HG03103 (cell line): ENCODE measurements at regions not wholly inside any gene's neighbourhood (a gene's known extent, or its start where the extent isn't known, plus 50 kb on each side); places are given as distances from the start of the nearest gene placed in this dataset.
"Not testable (repeated sequence)": the region's sequence is repeated elsewhere in the genome, so short reads cannot be mapped to it uniquely, and the experiment has no call there.

ENCODE experiments used
- ATAC-seq: cut with Tn5 transposase; IDR thresholded peaks from one replicate; pipeline ENCODE4 v1.9.1; 2021; ENCODE audit warnings: low read depth; ENCODE audit not compliant: unreplicated experiment

GRCh38 chr13:105907319-105908019, 628.0 kb downstream of the EFNB2 start:
- no peak for ATAC-seq

- ATAC-seq, result no peak
Measured at GRCh38 chr13:105906746-105907145, 628.7 kb downstream of the EFNB2 start.

DNA sequence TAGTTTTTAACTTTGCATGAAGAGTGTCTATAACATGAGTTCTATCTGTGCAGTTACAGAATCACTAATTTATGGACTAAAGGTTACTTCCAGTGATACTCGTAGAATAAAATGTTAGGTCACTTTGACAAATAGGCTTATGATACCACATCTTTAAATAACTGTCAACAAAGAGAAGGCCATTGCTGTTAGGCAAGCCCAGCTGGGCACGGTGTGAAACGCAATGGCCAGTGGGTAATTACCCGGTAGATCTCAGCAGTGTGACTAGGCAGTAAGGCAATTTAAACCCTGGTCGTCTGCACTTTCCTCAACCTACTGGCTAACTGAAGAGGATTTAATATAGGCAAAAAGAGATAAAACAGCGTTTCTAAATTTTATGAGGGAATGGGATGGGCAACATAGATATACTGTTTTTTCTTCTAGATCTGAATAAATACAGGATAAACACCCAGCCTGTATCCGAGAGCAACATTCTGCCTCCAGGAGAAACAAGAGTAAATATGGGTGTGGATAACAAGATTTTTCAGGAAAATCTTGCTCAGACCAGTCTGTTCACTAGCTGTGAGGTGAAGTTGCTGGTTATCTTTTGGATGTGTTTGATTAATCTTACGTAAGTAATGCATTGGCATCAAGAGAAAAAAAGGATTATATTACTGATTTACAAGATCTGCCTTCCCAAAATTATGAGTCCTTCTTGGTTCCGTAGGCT, 631.3 kb downstream of the EFNB2 start:
- ATAC-seq, result no peak

- ATAC-seq, result no peak
Measured at GRCh38 chr13:105902396-105902795, 633.1 kb downstream of the EFNB2 start.

- ATAC-seq, result no peak
Measured at GRCh38 chr13:105897575-105897974, 637.9 kb downstream of the EFNB2 start.

DNA sequence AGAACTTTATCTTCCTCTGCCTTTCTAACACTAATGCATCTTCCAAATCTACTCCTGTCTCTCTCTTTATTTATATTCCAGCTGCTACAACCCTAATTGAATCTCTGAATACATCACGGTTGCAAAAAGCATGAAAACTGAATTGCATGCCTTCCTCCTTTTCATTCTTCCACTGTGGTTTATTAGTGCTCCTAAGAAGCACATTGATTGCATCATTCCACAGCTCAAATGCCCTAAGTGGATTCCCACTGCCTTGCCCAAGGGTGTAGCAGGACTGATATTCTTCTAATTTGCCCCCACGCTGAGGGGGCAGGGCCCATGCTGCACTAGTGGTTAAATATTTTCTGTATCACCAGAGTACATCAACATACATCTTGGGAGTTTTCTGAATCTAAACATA, 640.8 kb downstream of the EFNB2 start:
- no peak for ATAC-seq

GRCh38 chr13:105890509-105890908, 645.0 kb downstream of the EFNB2 start:
- no peak for ATAC-seq

- ATAC-seq, result no peak
Measured at GRCh38 chr13:105878119-105878700, 657.3 kb downstream of the EFNB2 start.

DNA sequence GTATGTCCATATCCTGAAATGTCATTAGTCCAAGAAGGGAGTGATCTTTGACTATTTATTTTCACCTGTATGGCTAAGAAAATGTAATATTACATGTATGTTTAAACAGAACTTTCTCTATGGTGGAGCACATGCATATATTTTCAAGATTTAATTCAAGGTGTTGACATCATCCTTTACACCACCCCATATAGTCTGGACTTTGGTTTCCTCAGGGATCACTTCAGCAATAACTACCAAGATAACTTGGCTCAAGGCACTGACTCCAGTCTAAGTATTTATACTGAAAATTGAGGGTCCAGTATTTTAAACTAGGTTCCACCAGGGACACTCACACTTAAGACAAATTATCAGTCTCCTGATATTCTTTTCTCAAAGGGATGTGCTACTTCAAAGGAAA, 660.6 kb downstream of the EFNB2 start:
- ATAC-seq, result no peak

DNA sequence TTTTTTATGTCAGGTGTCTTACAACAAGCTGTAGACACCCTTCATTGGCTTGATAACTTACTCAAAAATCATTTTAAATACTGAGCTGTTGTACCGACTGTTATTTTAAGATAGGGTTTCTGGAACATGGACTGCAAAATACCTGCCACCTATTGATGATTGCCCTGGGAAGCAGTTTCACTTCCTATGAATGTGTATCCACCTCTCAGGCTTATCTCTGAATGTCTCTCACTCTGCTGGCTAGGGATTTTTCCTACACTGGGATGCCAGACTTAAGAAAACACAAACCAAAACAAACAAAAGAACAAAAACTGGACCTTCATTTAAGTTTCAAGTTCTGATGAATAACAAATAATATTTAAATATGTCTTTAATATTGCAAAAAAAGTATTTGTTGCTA, 663.7 kb downstream of the EFNB2 start:
- no peak for ATAC-seq

- no peak for ATAC-seq
Measured at GRCh38 chr13:105871326-105871725, 664.1 kb downstream of the EFNB2 start.

DNA sequence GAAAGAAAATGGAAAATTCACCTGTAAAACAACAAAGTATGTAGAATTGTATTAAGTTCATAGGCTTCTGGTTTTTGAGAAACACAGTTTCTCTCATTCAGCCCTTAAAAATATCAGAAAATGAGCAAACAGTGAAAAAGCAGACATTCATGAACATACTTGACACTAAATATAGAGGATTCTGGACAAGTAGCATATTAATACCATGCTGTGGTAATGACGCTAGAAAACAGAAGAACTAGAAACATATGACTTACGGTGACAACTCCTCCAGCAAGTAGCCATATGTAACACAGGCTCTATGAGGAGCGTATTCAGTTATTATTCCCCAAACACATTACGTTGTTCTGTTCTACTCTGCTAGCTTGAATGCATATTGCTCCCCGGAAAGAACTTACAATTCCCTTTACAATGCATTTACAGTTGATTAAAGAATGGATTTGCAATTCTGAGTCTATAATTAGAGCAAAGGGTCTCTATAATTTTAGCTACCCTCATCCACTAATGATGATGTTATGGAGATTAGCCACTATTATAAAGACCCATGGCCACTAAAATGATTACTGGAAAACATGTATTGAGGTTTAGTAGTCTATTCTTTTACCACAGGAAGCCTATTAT, 672.1 kb downstream of the EFNB2 start:
- ATAC-seq, result no peak

GRCh38 chr13:105848494-105848893, 687.0 kb downstream of the EFNB2 start:
- ATAC-seq, result no peak

DNA sequence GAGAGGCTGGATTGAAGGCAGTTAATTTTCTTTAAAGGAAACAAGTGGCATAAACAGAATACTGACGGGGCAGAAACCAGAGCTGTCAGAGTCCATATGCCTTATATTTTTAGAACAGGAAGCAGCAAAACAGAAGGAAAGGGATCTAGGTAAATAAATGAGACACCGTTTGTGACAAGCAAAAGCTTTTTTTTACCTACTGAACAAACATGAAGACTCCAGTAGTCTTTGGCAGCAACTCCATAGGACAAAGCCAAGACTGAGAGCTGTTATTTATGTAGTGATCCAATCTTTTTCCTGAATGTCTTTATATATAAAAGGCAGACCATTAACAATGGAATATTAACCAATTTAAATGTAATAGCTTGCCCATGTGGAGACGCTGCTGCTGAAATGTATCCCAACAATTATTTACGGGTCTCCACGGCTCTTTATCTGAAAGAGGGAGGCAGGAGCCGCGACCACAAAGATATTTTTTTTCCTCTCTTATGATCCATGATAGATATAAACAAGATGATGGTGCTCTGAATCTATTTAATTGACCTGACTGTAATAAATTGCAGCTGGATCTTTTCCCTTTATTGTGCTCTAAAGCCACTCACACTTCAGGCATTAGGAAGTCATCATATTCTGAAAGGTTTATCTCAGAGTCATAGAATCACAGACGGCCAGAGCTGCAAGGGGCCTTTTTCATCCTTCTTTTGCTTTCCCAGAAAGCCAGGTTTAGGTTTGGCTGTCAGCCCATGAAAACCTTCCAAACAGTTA, 687.8 kb downstream of the EFNB2 start:
- ATAC-seq, result no peak

GRCh38 chr13:105846923-105847322, 688.5 kb downstream of the EFNB2 start:
- no peak for ATAC-seq

DNA sequence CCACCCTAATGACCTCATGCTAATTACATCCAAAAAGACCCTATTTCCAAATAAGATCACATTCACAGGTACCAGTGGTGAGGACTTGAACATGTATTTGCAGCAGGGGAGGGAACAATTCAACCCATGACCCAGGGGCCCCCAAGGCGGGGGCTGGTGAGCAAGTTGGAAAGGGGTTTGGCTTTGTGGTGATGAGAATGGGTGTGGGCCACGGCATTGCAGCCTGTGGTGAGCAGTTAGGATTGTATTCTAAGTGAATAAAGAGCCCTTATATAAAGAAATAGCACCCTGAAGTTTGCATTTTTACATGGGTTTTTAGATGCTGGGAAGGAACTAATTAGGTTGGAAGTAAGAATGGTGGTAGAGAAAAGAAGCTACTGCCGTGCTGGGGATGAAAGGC, 694.2 kb downstream of the EFNB2 start:
- ATAC-seq, result no peak

GRCh38 chr13:105838231-105838630, 697.2 kb downstream of the EFNB2 start:
- no peak for ATAC-seq

- ATAC-seq, result not testable (repeated sequence)
Measured at GRCh38 chr13:105837295-105837694, 698.2 kb downstream of the EFNB2 start.

DNA sequence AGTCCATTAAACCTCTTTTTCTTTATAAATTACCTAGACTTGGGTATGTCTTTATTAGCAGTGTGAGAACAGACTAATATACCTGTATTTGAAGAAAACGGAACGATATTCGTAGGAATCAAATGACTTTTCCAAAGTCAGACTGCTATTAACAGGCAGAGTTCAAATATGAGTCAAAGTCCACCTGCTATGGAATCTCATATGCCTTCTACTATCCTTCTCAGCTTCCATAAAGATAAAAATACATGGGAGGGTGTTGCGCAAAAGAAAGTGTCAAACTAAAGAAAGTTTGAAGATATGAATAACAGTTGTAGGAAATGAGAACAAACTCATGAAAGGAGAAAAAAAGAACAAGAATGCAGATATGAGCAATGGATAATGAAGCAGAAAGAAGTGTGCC, 704.6 kb downstream of the EFNB2 start:
- ATAC-seq, result no peak

DNA sequence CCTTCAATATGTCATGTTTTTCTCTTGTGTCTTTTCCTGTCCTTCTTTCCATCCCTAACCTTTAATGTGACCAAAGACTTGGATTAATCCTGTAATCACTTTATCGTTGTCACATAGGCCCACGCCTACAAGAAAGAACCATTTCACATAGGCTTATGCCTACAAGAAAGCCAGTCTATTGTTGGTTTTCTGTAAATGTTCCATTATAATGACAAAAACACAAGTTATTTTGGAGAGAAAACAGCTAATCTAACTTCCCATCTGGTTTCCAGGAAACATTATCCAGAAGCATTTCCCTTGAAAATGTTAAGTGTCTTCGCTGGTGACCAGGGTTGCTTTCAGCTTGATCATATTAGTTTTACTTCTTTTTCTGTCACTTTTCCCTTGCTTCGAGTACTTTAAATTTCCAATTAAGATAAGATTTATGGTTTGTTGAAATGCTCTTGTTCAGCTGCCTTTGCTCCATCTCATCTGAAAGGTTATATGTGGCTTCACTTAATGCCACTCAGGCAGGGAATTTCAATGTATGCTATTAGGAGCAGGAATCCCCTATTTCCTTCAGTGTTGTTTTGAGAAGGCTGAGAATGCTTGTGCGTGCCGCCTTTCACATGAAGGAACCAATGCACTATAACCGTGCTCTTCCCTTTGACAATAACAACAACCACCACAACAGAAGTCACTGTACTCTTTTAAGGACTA, 708.2 kb downstream of the EFNB2 start:
- no peak for ATAC-seq
